ENCODE measurements at regions not wholly inside any gene's neighbourhood (a gene's known extent, or its start where the extent isn't known, plus 50 kb on each side); places are given as distances from the start of the nearest gene placed in this dataset.
"Not testable (repeated sequence)": the region's sequence is repeated elsewhere in the genome, so short reads cannot be mapped to it uniquely, and the experiment has no call there.

- Histone ChIP-seq H3K4me1 (no peaks in the 10 kb centered on the region), H3K27me3 (no peaks in the 10 kb centered on the region), H3K9me3 (no peaks in the 10 kb centered on the region), H3K27ac (no peak overlapping the region), H3K4me3 (replicated peaks in 1 of 3) (no peak overlapping the region), H3K36me3 (no peaks in the 10 kb centered on the region)
- DNase-seq: no peak
- TF ChIP-seq CTCF (IDR thresholded peaks at IDR 0.05): no peak
- TF ChIP-seq POLR2A (IDR thresholded peaks at IDR 0.05): no peak
- intact Hi-C loops (cut with DNase I): no loop called here
- 88 to 92% methylated on average over 2 of the region's 2 CpGs for WGBS, 2 donors
Measured at GRCh38 chr11:28910926-28911325, 802.7 kb downstream of the METTL15 start.

GRCh38 chr11:28903716-28904115 is 795.5 kb downstream of the METTL15 start:
- H3K9me3 ChIP-seq: no peaks in the 10 kb centered on the region
- H3K27me3 ChIP-seq: no peaks in the 10 kb centered on the region
- DNase-seq: no peak
- H3K4me1 ChIP-seq: no peaks in the 10 kb centered on the region
- intact Hi-C loops (cut with DNase I): no loop called here
- no peaks in the 10 kb centered on the region for H3K36me3 ChIP-seq
- WGBS, 2 donors: 25 to 29% methylated on average over 2 of the region's 2 CpGs
- H3K27ac ChIP-seq: no peak overlapping the region
- H3K4me3 ChIP-seq (replicated peaks in 1 of 3): no peak overlapping the region
- TF ChIP-seq POLR2A (IDR thresholded peaks at IDR 0.05): no peak
- TF ChIP-seq CTCF (IDR thresholded peaks at IDR 0.05): no peak

- intact Hi-C loops (cut with DNase I): no loop called here
- no peak for DNase-seq
- H3K27ac ChIP-seq: no peak overlapping the region
- no peak for TF ChIP-seq CTCF (IDR thresholded peaks at IDR 0.05)
- no peak for TF ChIP-seq POLR2A (IDR thresholded peaks at IDR 0.05)
- H3K4me3 ChIP-seq (replicated peaks in 1 of 3): no peak overlapping the region
- H3K36me3 ChIP-seq: no peaks in the 10 kb centered on the region
- no peaks in the 10 kb centered on the region for H3K4me1 ChIP-seq
- 64 to 91% methylated on average over 3 of the region's 3 CpGs for WGBS, 2 donors
- no peaks in the 10 kb centered on the region for H3K27me3 ChIP-seq
- no peaks in the 10 kb centered on the region for H3K9me3 ChIP-seq
Measured at GRCh38 chr11:28900427-28900826, 792.2 kb downstream of the METTL15 start.

GRCh38 chr11:28899706-28900105 is 791.5 kb downstream of the METTL15 start:
- H3K9me3 ChIP-seq: no peaks in the 10 kb centered on the region
- intact Hi-C loops (cut with DNase I): no loop called here
- H3K4me3 ChIP-seq (replicated peaks in 1 of 3): no peak overlapping the region
- H3K4me1 ChIP-seq: no peaks in the 10 kb centered on the region
- TF ChIP-seq CTCF (IDR thresholded peaks at IDR 0.05) (no peak), POLR2A (IDR thresholded peaks at IDR 0.05) (no peak)
- H3K27me3 ChIP-seq: no peaks in the 10 kb centered on the region
- no peak for DNase-seq
- H3K27ac ChIP-seq: no peak overlapping the region
- H3K36me3 ChIP-seq: no peaks in the 10 kb centered on the region

GRCh38 chr11:28890601-28891040 is 782.4 kb downstream of the METTL15 start:
- H3K4me1 ChIP-seq; H3K27me3 ChIP-seq; H3K9me3 ChIP-seq; H3K27ac ChIP-seq; DNase-seq; intact Hi-C loops (cut with DNase I); H3K4me3 ChIP-seq (replicated peaks in 1 of 3); H3K36me3 ChIP-seq: not testable (repeated sequence)
- 92 to 97% methylated on average over 4 to 14 of the region's 26 CpGs for WGBS, 2 donors

GRCh38 chr11:28887681-28888080 is 779.5 kb downstream of the METTL15 start:
- Histone ChIP-seq H3K4me1 (no peaks in the 10 kb centered on the region), H3K27ac (no peak overlapping the region), H3K27me3 (no peaks in the 10 kb centered on the region), H3K36me3 (no peaks in the 10 kb centered on the region), H3K9me3 (no peaks in the 10 kb centered on the region), H3K4me3 (replicated peaks in 1 of 3) (no peak overlapping the region)
- DNase-seq: no peak
- WGBS, 2 donors: 60 to 61% methylated on average over 1 of the region's 1 CpG
- intact Hi-C loops (cut with DNase I): no loop called here
- no peak for TF ChIP-seq POLR2A (IDR thresholded peaks at IDR 0.05)
- TF ChIP-seq CTCF (IDR thresholded peaks at IDR 0.05): no peak

All from thyroid gland (tissue), 4 donors.